ENCODE measurements at regions not wholly inside any gene's neighbourhood (a gene's known extent, or its start where the extent isn't known, plus 50 kb on each side); places are given as distances from the start of the nearest gene placed in this dataset.

DNA sequence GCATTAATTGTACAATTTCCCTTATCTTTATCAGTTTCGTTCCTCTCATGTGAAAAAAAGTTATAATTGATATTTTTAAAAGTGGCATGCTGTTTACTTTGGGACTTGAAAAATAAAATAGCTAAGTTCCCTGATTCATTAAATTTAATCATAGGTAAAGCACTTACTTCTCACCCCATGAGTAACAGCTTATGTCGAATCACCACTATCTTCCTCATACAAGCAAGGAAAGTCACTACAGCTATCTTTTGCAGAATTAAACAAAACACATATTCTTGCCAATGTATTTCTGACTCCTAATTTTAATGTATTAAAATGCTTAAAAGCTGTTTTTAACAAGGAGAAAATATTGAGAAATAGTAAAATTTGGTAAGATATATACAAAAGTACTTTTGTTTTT lies 832.4 kb upstream of the PCDH10 start:
- TF ChIP-seq, protein P1, sequence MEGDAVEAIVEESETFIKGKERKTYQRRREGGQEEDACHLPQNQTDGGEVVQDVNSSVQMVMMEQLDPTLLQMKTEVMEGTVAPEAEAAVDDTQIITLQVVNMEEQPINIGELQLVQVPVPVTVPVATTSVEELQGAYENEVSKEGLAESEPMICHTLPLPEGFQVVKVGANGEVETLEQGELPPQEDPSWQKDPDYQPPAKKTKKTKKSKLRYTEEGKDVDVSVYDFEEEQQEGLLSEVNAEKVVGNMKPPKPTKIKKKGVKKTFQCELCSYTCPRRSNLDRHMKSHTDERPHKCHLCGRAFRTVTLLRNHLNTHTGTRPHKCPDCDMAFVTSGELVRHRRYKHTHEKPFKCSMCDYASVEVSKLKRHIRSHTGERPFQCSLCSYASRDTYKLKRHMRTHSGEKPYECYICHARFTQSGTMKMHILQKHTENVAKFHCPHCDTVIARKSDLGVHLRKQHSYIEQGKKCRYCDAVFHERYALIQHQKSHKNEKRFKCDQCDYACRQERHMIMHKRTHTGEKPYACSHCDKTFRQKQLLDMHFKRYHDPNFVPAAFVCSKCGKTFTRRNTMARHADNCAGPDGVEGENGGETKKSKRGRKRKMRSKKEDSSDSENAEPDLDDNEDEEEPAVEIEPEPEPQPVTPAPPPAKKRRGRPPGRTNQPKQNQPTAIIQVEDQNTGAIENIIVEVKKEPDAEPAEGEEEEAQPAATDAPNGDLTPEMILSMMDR (IDR thresholded peaks at IDR 0.05): no peak
- no peak for TF ChIP-seq POLR2A (IDR thresholded peaks at IDR 0.05)

Measured in Peyer's patch (tissue), 4 donors.